ENCODE measurements at regions not wholly inside any gene's neighbourhood (a gene's known extent, or its start where the extent isn't known, plus 50 kb on each side); places are given as distances from the start of the nearest gene placed in this dataset.

DNA sequence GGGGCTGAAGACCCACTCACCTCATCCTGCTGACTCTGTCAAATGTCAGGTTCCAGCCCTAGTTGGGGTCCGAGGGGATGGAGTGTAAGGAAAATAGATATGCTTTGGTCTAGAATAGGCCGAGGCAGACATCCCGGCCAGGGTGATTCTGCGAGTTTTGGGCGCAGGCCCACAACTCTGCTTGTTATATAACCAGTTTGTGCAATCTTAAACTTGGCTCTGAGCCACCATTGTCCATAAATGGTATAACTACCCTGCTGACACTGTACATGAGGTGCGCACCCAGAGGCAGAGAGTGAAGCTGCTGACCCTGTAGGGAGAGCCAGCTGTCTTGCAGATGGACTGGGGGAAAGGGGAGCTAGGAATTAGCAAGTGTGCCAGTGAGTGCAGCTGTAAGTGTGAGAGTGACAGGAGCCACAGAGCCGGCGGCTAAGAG lies 1388.8 kb downstream of the AMY1C start:
- peak overlapping the region; percentile 97 for H2AFZ ChIP-seq (replicated peaks)
- H4K20me1 ChIP-seq (ENCODE audit: low read depth): no peaks in the 10 kb centered on the region
- Mint-ChIP-seq H3K4me3 (no peak overlapping the region), H3K36me3 (no peaks in the 10 kb centered on the region), H3K27me3 (ENCODE audit: insufficient read depth, low read depth) (peaks cover 3% of the 10 kb centered on the region), H3K9me3 (no peaks in the 10 kb centered on the region), H3K4me1 (peaks cover 8% of the 10 kb centered on the region), H3K27ac (peak overlapping the region; percentile 68)
- H3K4me1 ChIP-seq: no peaks in the 10 kb centered on the region
- H3K27me3 ChIP-seq: no peaks in the 10 kb centered on the region
- H3K9ac ChIP-seq: no peak overlapping the region
- TF ChIP-seq, protein P1, sequence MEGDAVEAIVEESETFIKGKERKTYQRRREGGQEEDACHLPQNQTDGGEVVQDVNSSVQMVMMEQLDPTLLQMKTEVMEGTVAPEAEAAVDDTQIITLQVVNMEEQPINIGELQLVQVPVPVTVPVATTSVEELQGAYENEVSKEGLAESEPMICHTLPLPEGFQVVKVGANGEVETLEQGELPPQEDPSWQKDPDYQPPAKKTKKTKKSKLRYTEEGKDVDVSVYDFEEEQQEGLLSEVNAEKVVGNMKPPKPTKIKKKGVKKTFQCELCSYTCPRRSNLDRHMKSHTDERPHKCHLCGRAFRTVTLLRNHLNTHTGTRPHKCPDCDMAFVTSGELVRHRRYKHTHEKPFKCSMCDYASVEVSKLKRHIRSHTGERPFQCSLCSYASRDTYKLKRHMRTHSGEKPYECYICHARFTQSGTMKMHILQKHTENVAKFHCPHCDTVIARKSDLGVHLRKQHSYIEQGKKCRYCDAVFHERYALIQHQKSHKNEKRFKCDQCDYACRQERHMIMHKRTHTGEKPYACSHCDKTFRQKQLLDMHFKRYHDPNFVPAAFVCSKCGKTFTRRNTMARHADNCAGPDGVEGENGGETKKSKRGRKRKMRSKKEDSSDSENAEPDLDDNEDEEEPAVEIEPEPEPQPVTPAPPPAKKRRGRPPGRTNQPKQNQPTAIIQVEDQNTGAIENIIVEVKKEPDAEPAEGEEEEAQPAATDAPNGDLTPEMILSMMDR (IDR thresholded peaks at IDR 0.05): no peak
- TF ChIP-seq EZH2 (IDR thresholded peaks at IDR 0.05): no peak
- TF ChIP-seq EZH2phosphoT487 (IDR thresholded peaks at IDR 0.05): no peak
- H3K4me3 ChIP-seq: no peak overlapping the region
- no peak overlapping the region for H3K27ac ChIP-seq
- no peaks in the 10 kb centered on the region for H3K79me2 ChIP-seq (ENCODE audit: low read depth)
- DNase-seq (ENCODE audit: low spot score): no peak
- no peaks in the 10 kb centered on the region for H3K9me3 ChIP-seq (ENCODE audit: low read depth)
- no peak overlapping the region for H3K4me2 ChIP-seq
- H3K36me3 ChIP-seq: no peaks in the 10 kb centered on the region
- H3F3A ChIP-seq (ENCODE audit: low read depth): no peaks in the 10 kb centered on the region

DNA sequence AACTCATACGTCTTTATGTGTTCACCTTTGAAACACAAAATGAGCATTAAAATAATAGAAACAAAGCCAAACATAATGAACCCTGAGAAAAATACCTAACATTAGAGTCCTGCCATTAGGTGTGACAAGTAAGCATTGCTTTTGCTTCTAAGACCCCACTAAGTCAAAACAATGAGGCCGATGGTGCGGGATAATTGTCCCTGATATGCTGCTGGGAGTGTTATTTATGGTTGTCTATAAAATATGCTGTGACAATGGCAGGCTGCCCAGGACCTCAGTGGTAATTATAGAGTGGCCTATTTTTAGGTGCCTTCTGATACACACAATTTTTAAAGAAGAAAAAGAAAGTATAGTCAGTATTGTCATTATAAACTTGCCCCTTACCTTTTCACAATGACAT lies 1423.1 kb downstream of the AMY1C start:
- Histone ChIP-seq H2AFZ (replicated peaks) (no peak overlapping the region), H3K27ac (no peak overlapping the region)
- TF ChIP-seq, protein P1 (IDR thresholded peaks at IDR 0.05): no peak
- TF ChIP-seq EZH2phosphoT487 (IDR thresholded peaks at IDR 0.05) (no peak), EZH2 (IDR thresholded peaks at IDR 0.05) (no peak)

DNA sequence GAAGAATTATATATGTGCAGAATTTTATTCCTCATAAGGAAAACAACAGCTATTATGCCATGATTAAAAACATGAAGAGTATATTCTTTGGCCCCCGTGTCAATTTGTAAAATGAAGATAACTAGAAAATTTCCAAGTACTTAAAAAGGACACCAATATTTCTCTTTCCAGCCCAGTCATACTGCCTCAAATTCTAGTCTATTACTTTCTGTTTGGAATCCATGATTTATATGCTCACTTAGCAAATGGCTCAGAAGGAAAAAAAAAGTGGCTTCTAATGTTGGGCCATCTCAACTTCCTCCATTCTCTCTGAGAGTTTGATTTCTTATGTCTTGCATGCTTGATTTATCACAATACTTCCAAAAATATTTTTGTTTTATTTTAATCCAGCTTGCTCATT lies 1431.1 kb downstream of the AMY1C start:
- no peaks in the 10 kb centered on the region for H3K27me3 Mint-ChIP-seq (ENCODE audit: insufficient read depth, low read depth)
- no peaks in the 10 kb centered on the region for H3K36me3 Mint-ChIP-seq
- H3K27me3 ChIP-seq: no peaks in the 10 kb centered on the region
- no peaks in the 10 kb centered on the region for H3K36me3 ChIP-seq
- H3K27ac Mint-ChIP-seq: no peak overlapping the region
- no peaks in the 10 kb centered on the region for H3F3A ChIP-seq (ENCODE audit: low read depth)
- H3K4me3 ChIP-seq: no peak overlapping the region
- H3K4me3 Mint-ChIP-seq: no peak overlapping the region
- no peaks in the 10 kb centered on the region for H3K4me1 ChIP-seq
- H3K79me2 ChIP-seq (ENCODE audit: low read depth): no peaks in the 10 kb centered on the region
- H2AFZ ChIP-seq (replicated peaks): no peak overlapping the region
- no peak overlapping the region for H3K4me2 ChIP-seq
- H3K9me3 ChIP-seq (ENCODE audit: low read depth): no peaks in the 10 kb centered on the region
- TF ChIP-seq EZH2phosphoT487 (IDR thresholded peaks at IDR 0.05): no peak
- no peaks in the 10 kb centered on the region for H4K20me1 ChIP-seq (ENCODE audit: low read depth)
- H3K4me1 Mint-ChIP-seq: no peaks in the 10 kb centered on the region
- H3K27ac ChIP-seq: no peak overlapping the region
- no peak for DNase-seq (ENCODE audit: low spot score)
- no peak overlapping the region for H3K9ac ChIP-seq
- no peaks in the 10 kb centered on the region for H3K9me3 Mint-ChIP-seq

More for the DNA sequence above, 1423.1 kb downstream of the AMY1C start:
- Histone ChIP-seq H3K27me3 (no peaks in the 10 kb centered on the region), H3K4me3 (no peak overlapping the region), H3K9me3 (ENCODE audit: low read depth) (no peaks in the 10 kb centered on the region), H4K20me1 (ENCODE audit: low read depth) (no peaks in the 10 kb centered on the region), H3F3A (ENCODE audit: low read depth) (no peaks in the 10 kb centered on the region), H3K79me2 (ENCODE audit: low read depth) (no peaks in the 10 kb centered on the region), H3K36me3 (no peaks in the 10 kb centered on the region), H3K4me1 (no peaks in the 10 kb centered on the region), H3K4me2 (no peak overlapping the region), H3K9ac (no peak overlapping the region)
- Mint-ChIP-seq H3K4me1 (peaks cover 9% of the 10 kb centered on the region), H3K27ac (peak overlapping the region; percentile 3), H3K4me3 (no peak overlapping the region), H3K36me3 (no peaks in the 10 kb centered on the region), H3K27me3 (ENCODE audit: insufficient read depth, low read depth) (no peaks in the 10 kb centered on the region), H3K9me3 (no peaks in the 10 kb centered on the region)
- peak; percentile 38 for DNase-seq (ENCODE audit: low spot score)

DNA sequence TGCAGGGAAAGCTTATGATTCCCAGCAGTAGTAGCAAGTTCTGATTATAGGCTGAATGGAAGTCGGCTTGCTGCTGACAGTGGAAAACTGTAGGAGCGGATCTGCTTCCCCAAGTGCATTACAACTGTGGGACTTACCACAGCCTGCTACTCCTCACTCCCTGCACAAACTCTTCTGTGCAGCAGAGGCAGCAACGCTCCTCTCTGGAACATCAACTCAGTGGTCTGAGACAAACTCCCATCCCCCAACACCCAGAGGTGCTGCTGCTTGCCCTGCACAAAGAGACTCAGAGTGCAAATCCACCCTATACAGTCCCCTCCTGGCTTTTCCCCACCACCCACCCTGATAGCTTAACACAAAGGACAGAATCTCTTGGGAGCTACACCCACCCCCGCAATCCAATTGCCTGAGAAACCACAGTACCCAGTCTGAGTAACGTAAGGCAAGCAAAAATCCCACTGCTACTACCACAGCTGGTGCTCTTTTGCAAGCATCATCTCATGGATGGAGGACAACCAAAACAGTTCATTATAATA lies 1455.2 kb downstream of the AMY1C start:
- no peak overlapping the region for H3K27ac ChIP-seq
- H3K36me3 ChIP-seq: no peaks in the 10 kb centered on the region
- H3K9ac ChIP-seq: no peak overlapping the region
- no peaks in the 10 kb centered on the region for H3K4me1 Mint-ChIP-seq
- no peaks in the 10 kb centered on the region for H3K4me1 ChIP-seq
- H2AFZ ChIP-seq (replicated peaks): peak overlapping the region; percentile 50
- TF ChIP-seq EZH2 (IDR thresholded peaks at IDR 0.05) (no peak), EZH2phosphoT487 (IDR thresholded peaks at IDR 0.05) (no peak)
- TF ChIP-seq, protein P1 (IDR thresholded peaks at IDR 0.05): peak; percentile 9
- no peak overlapping the region for H3K4me3 ChIP-seq
- H3K4me2 ChIP-seq: no peak overlapping the region
- peaks cover 2% of the 10 kb centered on the region for H3K9me3 Mint-ChIP-seq
- no peaks in the 10 kb centered on the region for H3K79me2 ChIP-seq (ENCODE audit: low read depth)
- H3K27me3 ChIP-seq: no peaks in the 10 kb centered on the region
- H3F3A ChIP-seq (ENCODE audit: low read depth): no peaks in the 10 kb centered on the region
- H3K27me3 Mint-ChIP-seq (ENCODE audit: insufficient read depth, low read depth): no peaks in the 10 kb centered on the region
- H4K20me1 ChIP-seq (ENCODE audit: low read depth): no peaks in the 10 kb centered on the region
- peak; percentile 26 for DNase-seq (ENCODE audit: low spot score)
- no peak overlapping the region for H3K27ac Mint-ChIP-seq
- H3K4me3 Mint-ChIP-seq: no peak overlapping the region
- H3K9me3 ChIP-seq (ENCODE audit: low read depth): no peaks in the 10 kb centered on the region
- no peaks in the 10 kb centered on the region for H3K36me3 Mint-ChIP-seq
